ENCODE measurements at regions not wholly inside any gene's neighbourhood (a gene's known extent, or its start where the extent isn't known, plus 50 kb on each side); places are given as distances from the start of the nearest gene placed in this dataset.
"Not testable (repeated sequence)": the region's sequence is repeated elsewhere in the genome, so short reads cannot be mapped to it uniquely, and the experiment has no call there.

DNA sequence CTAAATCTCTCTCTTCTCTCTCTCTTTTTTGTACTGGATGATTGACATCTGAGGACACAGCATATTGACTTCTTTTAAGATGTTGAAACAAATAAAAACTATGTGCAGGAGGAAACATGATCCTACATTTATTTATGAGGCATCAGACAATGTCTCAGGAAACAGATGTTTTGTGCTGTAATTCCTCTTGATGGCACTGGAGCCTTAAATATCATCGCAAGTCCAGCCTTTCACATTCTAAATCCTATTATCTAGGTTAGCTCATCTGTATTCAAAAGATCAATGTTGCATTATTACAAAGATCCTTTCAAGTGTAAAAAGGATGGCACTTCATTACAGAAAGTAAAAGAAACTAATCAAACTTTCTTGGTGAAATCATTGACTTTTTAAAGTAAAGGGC is 63.9 kb downstream of the MAT2B start:
- Mint-ChIP-seq H3K36me3 (no peaks in the 10 kb centered on the region), H3K4me3 (no peak overlapping the region), H3K27me3 (peaks cover 32% of the 10 kb centered on the region), H3K4me1 (peaks cover 7 to 17% (median 8%) of the 10 kb centered on the region in 3 donors), H3K27ac (no peak overlapping the region), H3K9me3 (no peaks in the 10 kb centered on the region)

DNA sequence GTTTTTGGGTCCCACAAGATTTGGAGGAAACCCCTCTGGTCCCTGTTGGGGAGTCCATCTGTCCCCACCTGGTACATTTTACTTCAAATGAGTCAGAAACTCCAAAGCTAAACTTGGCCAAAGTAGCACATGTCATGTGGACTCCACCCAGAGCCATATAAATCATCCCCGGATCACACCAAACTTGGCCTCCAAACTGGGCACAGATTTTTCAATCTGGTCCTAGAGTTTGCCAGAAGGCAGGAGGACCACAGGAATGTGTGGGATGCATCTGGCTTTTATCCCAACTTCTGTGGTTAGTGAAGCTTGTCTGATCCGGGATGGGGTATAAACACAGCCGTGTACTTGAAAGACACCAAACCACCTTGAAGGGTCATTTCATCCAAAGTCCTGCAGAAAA is 66.3 kb downstream of the MAT2B start:
- Mint-ChIP-seq H3K27ac (no peak overlapping the region), H3K9me3 (no peaks in the 10 kb centered on the region), H3K36me3 (no peaks in the 10 kb centered on the region), H3K27me3 (peaks cover 14% of the 10 kb centered on the region), H3K4me3 (no peak overlapping the region), H3K4me1 (peaks cover 0 to 2% (median 1%) of the 10 kb centered on the region in 3 donors)

DNA sequence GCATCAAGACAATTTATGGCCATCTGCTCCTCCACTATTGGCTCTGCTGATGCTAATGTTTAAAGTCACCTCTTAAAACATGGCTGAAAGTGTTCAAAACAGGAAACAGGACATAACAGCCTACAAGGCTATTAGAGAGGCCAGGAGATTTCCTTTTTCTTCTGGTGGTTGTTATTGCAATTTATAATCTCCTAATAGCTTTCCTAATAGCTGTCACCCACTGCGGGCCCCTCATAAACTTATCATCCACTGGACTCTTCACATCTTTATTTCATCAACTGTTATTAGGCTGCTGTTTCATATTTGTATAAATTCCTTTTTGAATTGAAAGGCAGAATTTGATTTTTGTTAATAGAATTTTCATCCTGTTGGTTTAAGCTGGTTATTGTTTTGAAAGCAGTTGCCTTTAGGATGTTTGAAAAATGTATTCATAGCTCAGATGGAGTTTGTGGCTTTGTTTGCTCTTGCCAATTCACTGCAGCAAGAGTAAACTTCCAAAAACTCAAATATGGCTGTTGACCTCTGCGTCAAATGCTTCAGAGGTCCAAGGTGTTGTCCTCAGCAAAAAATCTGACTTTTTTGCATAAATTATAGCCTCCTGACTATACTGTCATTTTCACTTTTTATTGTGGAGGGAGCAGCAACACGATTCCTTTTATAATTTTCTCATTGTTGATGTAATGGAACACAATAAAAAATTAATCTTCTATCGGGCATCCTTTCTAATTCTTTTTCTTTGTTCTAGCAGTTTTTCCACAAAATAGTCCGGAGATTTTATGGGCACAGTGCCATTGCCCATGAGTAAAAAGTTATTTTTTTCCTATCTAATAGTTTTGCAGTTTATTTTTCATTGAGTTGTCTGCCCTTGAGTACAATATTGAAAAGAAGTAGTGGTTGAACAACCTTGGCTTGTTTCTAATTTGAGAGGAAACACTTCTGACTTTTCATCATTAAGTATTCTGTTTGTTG is 69.3 kb downstream of the MAT2B start:
- H3K9me3 Mint-ChIP-seq = peaks cover 0 to 3% (median 0%) of the 10 kb centered on the region in 3 donors
- peaks cover 0 to 2% (median 0%) of the 10 kb centered on the region in 3 donors for H3K4me1 Mint-ChIP-seq

DNA sequence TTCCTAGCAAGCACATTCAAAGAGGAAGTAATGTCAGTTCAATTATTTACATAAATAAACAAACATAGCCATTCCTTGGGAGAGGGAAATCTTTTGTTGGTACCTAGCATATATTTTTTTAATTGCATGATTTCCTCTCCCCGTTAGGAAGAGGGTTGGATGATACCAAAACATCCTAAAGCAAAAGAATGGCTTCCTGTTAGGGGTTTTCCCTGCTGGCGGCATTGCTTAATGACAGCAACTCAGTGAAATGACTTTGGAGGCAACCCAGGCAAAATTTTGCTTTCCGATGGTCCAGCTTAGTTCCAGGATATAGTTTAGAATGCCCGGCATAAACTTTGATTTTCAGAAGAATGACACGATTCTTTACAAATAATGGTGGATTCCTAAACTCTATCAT is 73.2 kb downstream of the MAT2B start:
- peaks cover 6% of the 10 kb centered on the region for H3K27me3 Mint-ChIP-seq
- peaks cover 0 to 4% (median 0%) of the 10 kb centered on the region in 3 donors for H3K9me3 Mint-ChIP-seq
- no peak overlapping the region for H3K27ac Mint-ChIP-seq
- no peak overlapping the region for H3K4me3 Mint-ChIP-seq
- H3K36me3 Mint-ChIP-seq = no peaks in the 10 kb centered on the region
- H3K4me1 Mint-ChIP-seq = peaks cover 0 to 2% (median 0%) of the 10 kb centered on the region in 3 donors

More for the DNA sequence above, 69.3 kb downstream of the MAT2B start:
- Mint-ChIP-seq H3K4me3 (no peak overlapping the region), H3K27me3 (peaks cover 8% of the 10 kb centered on the region), H3K36me3 (no peaks in the 10 kb centered on the region), H3K27ac (no peak overlapping the region)

DNA sequence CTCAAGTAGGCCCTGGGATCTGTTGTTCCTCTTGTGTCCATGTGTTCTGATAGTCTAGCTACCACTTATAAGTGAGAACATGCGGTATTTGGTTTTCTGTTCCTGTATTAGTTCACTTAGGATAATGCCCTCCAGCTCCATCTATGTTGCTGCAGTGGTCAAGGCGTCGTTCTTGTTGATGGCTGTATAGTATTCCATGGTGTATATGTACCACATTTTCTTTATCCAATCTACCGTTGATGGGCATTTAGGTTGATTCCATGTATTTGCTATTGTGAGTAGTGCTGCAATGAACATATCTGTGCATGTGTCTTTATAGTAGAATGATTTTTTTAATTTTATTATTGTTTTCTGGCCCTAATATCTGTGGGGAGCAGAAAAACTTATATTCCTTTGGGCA is 74.3 kb downstream of the MAT2B start:
- Mint-ChIP-seq H3K9me3 (peaks cover 0 to 4% (median 0%) of the 10 kb centered on the region in 3 donors), H3K4me3 (no peak overlapping the region), H3K4me1 (peaks cover 0 to 2% (median 0%) of the 10 kb centered on the region in 3 donors), H3K27ac (no peak overlapping the region), H3K36me3 (no peaks in the 10 kb centered on the region), H3K27me3 (peaks cover 6% of the 10 kb centered on the region)

DNA sequence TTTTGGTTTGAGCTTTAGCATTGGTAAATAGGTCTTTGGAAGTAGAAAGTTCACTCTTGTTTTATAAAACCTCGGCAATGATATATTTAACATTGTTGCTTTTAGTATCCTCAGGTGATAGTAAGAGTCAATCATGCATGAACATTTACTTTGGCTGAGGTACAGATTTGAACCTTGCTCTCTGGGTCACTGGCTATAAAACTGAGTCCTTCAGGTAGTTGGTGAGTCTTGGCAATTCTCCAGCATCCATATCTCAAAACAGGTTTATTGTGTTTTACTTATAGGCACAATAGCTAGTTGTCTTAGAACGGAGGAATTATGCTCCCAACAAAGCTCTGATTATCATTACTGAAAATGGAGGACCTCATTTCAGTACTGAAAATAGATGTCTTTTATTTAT is 75.1 kb downstream of the MAT2B start:
- Mint-ChIP-seq H3K27ac (no peak overlapping the region), H3K27me3 (peaks cover 4% of the 10 kb centered on the region), H3K4me3 (no peak overlapping the region), H3K9me3 (peaks cover 0 to 4% (median 0%) of the 10 kb centered on the region in 3 donors), H3K4me1 (peaks cover 0 to 2% (median 0%) of the 10 kb centered on the region in 3 donors), H3K36me3 (no peaks in the 10 kb centered on the region)

DNA sequence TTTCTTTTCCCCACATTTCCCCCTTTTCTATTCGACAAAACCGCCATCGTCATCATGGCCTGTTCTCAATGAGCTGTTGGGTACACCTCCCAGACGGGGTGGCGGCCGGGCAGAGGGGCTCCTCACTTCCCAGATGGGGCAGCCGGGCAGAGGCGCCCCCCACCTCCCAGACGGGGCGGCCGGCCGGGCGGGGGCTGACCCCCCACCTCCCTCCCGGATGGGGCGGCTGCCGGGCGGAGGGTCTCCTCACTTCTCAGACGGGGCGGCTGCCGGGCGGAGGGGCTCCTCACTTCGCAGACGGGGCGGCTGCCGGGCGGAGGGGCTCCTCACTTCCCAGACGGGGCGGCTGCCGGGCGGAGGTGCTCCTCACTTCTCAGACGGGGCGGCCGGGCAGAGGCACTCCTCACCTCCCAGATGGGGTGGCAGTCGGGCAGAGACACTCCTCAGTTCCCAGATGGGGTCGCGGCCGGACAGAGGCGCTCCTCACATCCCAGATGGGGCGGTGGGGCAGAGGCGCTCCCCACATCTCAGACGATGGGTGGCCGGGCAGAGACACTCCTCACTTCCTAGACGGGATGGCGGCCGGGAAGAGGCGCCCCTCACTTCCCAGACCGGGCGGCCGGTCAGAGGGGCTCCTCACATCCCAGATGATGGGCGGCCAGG is 78.2 kb downstream of the MAT2B start:
- not testable (repeated sequence) for H3K4me1 Mint-ChIP-seq, H3K9me3 Mint-ChIP-seq, H3K4me3 Mint-ChIP-seq, H3K36me3 Mint-ChIP-seq, H3K27me3 Mint-ChIP-seq, H3K27ac Mint-ChIP-seq

DNA sequence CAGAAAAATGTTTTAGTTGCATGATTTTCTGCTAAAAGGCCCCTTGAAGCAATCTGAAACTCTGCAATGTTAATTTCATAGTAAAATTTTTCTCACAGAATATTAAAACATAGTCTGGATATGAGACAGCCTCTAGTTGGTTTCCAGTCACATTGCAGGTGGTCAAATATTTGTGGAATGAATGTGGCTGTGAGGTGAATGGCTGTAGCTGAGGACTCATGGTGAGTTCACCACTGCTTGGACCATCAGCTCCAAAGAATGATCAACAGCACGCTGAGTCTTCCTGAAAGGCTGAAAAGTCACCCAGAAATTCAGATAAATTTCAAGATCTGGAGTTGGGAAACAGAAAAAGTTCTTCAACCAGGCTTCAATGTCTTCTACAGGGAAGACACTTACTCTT is 79.8 kb downstream of the MAT2B start:
- no peaks in the 10 kb centered on the region for H3K36me3 Mint-ChIP-seq
- no peak overlapping the region for H3K27ac Mint-ChIP-seq
- peaks cover 9% of the 10 kb centered on the region for H3K27me3 Mint-ChIP-seq
- no peaks in the 10 kb centered on the region for H3K4me1 Mint-ChIP-seq
- no peak overlapping the region for H3K4me3 Mint-ChIP-seq
- no peaks in the 10 kb centered on the region for H3K9me3 Mint-ChIP-seq

DNA sequence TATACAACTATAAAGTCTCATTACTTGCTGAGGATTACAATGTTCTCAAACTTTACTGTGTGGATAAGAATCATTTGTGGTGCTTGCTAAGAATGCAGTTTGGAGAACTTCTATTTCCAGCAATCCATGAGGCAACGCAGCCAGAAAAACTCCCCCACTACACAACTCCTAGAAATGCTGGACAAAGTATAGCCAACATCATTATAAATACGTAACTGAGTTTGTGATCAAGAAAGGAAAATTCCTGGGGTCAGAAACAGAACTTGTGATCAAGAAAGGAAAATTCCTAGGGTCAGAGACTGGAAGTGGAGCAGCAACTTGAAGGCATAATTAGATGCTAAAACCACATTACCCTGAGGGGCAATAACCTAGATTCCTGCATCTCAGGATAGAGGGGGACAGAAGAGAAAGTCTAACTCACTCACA is 81.1 kb downstream of the MAT2B start:
- no peak overlapping the region for H3K4me3 Mint-ChIP-seq
- H3K27me3 Mint-ChIP-seq = peaks cover 9% of the 10 kb centered on the region
- H3K4me1 Mint-ChIP-seq = no peaks in the 10 kb centered on the region
- H3K36me3 Mint-ChIP-seq = no peaks in the 10 kb centered on the region
- no peak overlapping the region for H3K27ac Mint-ChIP-seq
- H3K9me3 Mint-ChIP-seq = no peaks in the 10 kb centered on the region

DNA sequence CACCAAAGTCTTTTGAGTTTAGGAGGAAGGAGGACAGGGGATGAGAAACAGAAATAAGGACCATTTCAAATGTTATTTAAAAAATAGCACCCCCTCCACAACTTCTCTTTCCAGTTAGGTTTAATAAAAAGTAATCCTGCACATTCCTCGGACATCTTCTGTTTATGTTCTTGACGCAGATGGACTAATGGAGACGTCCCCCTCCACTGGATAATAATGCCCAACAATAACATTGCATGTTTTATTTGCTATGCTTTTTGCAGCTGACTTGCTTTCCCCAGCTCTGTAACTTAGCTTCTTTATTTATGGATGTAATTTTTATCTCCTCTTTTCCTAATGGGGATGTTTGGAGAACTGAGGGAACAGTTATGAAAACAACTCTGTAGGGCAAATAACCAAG is 89.5 kb downstream of the MAT2B start:
- peaks cover 10% of the 10 kb centered on the region for H3K27me3 Mint-ChIP-seq
- H3K36me3 Mint-ChIP-seq = no peaks in the 10 kb centered on the region
- no peak overlapping the region for H3K27ac Mint-ChIP-seq
- H3K4me3 Mint-ChIP-seq = peak overlapping the region in 1 of 4 donors; percentile 68
- no peaks in the 10 kb centered on the region for H3K4me1 Mint-ChIP-seq
- peaks cover 2 to 6% (median 3%) of the 10 kb centered on the region in 3 donors for H3K9me3 Mint-ChIP-seq

DNA sequence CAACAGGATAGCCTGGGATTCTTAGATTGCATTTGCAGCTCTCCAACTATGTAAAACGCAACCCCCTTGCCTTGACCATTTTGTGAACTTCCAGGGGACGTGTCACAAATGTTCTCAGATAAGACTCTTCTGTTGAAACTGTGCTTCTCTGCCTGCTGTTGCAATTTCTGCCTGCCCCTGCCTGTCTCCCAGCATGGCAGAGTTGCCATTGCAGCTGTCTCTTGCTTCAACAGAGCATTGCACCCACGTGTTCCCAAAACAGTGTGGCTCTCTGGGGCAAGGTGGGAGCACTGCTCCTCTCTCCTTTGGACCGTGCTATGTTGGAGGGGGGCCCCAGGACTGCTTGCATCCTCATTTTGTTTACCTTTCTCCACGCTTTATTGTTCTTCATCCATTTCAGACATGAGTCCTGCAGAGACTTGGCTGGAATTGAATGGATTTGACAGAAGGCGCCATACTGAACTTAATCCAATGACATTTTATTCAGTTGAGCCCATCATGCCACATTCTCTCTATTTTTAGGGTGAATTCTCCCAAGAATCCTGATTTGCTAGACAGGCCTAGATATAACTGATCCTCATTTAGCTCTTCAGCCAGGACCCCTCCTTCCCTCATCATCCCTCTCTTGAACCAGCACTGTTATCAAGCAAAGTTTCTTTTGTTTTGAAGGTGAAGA is 90.7 kb downstream of the MAT2B start:
- Mint-ChIP-seq H3K27ac (no peak overlapping the region), H3K4me3 (no peak overlapping the region), H3K36me3 (no peaks in the 10 kb centered on the region), H3K4me1 (no peaks in the 10 kb centered on the region), H3K27me3 (peaks cover 10% of the 10 kb centered on the region), H3K9me3 (peaks cover 2 to 6% (median 3%) of the 10 kb centered on the region in 3 donors)

DNA sequence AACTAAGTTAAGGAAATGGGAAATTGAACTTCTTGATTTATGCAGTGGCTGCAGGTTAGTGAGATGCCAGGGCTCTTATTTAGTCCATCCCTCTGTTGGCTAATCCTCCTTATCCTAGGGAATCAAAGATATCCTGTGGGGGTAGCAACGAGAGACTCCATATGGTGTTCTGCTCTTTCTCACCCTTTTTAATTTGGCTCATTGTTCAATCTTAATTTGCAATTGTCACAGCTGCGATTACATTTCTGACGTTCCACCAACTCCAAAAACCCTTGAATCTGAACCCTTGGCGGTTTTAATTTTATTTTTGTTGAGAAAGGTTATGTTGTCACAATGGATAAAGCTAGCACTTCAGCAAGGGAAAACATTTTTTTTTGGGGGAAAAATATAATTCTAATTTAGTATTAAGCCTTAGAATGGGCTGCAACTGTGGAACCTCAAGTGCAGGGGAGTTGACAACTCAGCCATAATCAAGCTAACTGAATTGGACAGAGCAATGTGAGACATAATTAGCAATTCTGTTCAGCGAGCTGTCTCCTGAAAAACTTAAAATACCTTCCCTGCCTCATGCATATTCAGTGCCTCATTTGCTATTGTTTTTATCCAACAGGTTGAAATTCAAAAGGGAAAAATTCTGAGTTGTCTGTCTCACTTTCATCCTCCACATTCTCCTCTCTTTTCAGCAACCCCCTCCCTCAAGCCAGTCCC is 91.3 kb downstream of the MAT2B start:
- Mint-ChIP-seq H3K27ac (no peak overlapping the region), H3K4me1 (no peaks in the 10 kb centered on the region), H3K4me3 (no peak overlapping the region), H3K36me3 (no peaks in the 10 kb centered on the region), H3K9me3 (peaks cover 2 to 6% (median 3%) of the 10 kb centered on the region in 3 donors), H3K27me3 (peaks cover 10% of the 10 kb centered on the region)

DNA sequence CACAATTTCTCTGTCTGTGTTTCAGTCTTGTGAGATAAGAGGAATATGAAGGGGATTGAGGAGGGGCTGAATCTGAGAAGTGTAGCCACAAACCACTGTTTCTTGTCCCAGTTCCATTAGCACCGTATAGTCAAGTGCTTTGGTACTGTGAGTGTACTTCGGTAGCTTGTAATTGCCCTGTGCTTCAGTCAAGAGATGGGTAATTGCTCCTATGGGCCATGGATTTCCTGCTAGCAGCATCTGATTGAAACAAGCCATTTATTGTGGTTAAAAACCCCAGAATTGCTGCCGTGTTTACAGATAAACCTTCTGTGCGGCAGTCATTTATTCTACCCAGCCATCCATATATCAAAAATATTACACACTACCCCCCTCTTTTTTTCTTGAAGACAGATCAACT is 98.6 kb downstream of the MAT2B start:
- Mint-ChIP-seq H3K36me3 (no peaks in the 10 kb centered on the region), H3K4me1 (no peaks in the 10 kb centered on the region), H3K9me3 (no peaks in the 10 kb centered on the region), H3K4me3 (no peak overlapping the region), H3K27me3 (peaks cover 6% of the 10 kb centered on the region), H3K27ac (no peak overlapping the region)

DNA sequence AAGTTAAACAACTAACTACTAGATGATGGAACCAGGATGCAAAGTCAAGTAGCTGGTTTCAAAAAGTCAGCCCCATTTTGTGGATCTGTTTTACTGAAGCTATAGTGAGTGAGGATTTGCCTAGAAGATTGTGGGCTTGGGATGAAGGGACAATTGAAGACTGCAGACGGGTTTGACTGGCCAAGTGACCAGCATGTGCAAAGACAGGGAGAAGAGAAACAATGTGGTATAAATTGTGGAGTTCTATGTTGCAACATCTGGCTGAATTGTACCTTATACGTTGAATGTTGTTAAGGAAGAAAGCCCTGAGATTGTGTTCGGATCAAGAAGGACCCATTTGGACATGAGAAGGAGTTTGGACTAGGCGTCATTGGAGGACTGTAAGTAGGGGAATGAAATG is 101.8 kb downstream of the MAT2B start:
- no peaks in the 10 kb centered on the region for H3K36me3 Mint-ChIP-seq
- no peak overlapping the region for H3K27ac Mint-ChIP-seq
- H3K4me3 Mint-ChIP-seq = no peak overlapping the region
- H3K9me3 Mint-ChIP-seq = peaks cover 0 to 1% (median 0%) of the 10 kb centered on the region in 3 donors
- H3K4me1 Mint-ChIP-seq = no peaks in the 10 kb centered on the region
- H3K27me3 Mint-ChIP-seq = peaks cover 1% of the 10 kb centered on the region

Measured in IgD-negative memory B cell (primary cell).